ENCODE measurements at regions not wholly inside any gene's neighbourhood (a gene's known extent, or its start where the extent isn't known, plus 50 kb on each side); places are given as distances from the start of the nearest gene placed in this dataset.

DNA sequence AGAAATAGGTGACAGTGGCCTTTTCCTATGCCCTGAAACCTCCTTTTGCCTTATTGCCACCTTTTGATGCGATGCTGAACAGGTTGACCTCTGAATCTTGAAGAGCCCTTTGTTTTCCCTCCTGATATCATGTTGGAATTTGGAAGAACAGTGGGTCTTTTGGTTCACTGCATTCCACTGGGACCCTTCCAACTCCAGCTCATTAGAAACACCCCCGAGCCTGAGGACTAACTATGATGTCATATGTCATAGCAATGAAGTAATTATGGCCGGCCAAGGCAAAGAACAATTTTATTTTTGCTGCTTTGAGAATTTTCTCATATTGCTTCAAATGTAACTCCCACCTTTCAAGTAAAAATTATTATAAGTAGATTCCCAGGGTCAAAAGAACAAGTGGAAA is 353.4 kb upstream of the JAG1 start:
- no peak for TF ChIP-seq CTCF (IDR thresholded peaks at IDR 0.05)
- no peak for TF ChIP-seq POLR2A (IDR thresholded peaks at IDR 0.05)
